Left lobe of liver (tissue), 2 donors: ENCODE measurements at regions not wholly inside any gene's neighbourhood (a gene's known extent, or its start where the extent isn't known, plus 50 kb on each side); places are given as distances from the start of the nearest gene placed in this dataset.
"Not testable (repeated sequence)": the region's sequence is repeated elsewhere in the genome, so short reads cannot be mapped to it uniquely, and the experiment has no call there.

Experiments used
- ATAC-seq: fragments of 200-7000 bp; cut with Tn5 transposase; one replicate; pipeline ENCODE4 v1.9.1; 2020; ENCODE audit warnings: mild to moderate bottlenecking, moderate library complexity
- DNase-seq: peaks from one replicate; pipeline ENCODE4 v3.0.0-alpha.2; 2020; ENCODE audit warnings: low spot score
- donor health status: DM: no; HTN: no; CAD: no; lungs with moderate emphysema.
- donor health status: DM: no; HTN: yes; CAD: no.

DNA sequence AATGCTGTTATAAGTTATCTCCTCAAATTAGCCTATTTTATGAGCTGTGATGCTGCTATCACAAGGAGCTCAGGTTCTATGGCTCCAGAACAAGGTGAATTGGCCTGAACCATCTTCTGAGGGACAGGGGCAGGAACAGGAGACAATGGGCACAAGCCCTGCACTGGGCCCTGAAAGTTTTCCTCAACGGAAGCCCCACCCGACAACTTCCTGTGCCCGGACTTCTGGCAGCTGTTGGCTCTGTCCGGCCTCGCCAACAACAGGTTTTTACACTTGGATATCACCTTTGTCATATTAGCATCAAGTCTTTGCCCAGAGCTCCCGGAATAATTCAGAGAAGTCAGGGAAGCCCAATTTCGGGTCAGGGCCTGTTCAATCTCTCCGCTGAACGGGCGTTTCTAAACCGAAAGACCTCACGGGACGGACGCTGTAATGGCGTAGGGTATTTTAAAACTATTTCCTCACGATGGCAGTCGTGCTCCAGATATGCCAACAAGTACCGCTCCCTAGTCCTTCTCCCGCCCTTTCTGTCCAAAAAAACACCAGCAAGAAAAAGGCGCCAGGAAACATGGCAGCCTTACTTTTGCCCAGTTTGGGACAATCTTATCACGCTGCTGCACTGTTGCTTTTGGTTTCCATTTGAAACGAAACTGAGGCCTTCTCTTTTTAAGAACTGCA lies 201.0 kb upstream of the STK26 start:
- no peak for DNase-seq

DNA sequence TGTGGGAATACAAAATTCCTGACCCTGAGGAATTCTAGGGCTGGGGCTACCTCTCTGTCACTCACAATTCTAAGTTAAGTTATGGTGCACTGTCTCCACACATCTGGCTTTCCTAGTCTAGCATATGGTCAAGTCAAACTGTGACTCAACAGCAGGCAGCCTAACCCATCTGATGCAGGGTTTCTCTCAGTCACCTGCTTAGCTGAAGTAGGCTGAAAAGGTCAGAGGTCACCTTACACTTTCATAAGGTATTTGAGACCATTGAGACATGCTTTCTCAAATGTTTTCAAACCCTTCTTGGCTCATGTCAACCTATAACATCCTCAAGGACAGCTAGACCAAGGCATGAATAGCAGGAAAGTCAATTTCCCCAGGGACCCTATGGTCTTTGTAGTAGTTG lies 196.5 kb upstream of the STK26 start:
- ATAC-seq = no peak
- no peak for DNase-seq

More for the DNA sequence above, 201.0 kb upstream of the STK26 start:
- ATAC-seq = no peak

DNA sequence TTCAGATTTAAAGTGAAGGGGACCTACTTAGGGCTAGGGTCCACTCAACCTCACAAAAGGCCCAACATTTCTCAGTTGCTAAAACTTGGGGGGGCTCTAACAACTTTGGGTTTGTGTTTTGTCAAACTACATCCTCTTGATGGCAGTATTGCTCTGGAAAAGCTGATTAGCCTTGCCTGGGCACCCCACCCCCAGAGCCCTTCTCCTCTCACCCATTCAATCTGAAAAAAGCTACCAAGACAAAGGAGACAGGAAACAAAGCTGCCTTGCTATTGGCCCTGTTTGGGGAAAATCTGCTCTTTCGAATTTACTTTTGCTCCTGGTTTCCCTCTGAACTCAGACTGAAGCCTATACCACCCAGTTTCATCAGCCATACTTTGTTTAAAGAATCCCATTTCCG lies 195.2 kb upstream of the STK26 start:
- ATAC-seq = no peak
- no peak for DNase-seq

DNA sequence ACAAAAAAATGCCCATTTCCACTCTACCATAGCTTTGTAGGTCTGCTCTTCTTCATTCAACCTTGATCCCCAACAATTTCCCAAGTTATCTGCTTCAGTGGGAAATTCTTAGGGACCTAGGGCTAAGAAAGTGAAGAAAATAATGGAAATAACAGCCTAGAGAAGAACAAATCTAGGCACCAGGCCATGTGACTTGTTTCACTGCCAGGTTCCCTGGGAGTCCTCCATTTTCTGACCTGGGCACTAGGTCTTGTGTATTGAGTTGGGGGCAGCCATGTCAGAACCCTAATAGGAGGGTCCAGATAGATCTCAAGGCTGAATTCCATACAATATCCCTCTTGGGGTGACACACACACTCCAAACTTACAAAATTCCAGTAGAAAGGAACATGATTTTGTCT lies 194.6 kb upstream of the STK26 start:
- ATAC-seq (no peak), DNase-seq (no peak)

DNA sequence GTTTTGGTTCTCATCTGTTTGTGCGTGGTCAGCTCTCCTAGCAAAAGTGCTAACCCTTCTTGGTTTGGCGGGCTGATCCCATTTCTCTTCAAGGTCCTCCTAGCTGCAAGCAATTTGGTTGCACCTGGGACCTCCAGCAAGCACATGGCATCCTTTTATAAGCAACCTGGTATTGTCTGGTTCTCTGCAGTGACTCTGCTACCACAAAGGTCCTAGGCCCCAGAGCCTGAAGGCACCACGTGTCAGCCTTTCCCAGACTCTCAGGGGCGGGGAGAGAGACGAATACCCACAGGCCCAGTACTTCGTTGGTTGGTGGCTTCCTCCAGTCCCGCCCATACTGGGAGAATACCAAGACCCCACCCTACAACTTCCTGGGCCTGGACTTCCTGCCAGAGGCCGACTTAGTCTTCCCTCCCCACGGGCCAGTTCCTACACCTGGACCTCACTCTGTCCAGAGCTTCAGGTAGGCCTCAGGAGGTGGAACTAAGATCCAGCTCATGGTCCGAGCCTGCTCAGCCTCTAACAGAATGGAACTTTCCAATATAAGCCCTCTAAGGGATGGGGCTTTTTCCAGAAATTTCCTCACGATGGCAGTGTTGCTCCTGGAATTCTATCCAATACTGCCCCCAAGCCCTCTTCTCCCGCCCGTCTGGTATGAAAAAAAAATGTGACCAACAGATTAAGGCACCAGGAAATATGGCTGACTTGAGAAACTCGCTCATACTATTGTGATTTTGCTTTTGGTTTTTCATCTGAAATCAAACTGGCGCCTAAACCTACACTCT lies 192.5 kb upstream of the STK26 start:
- no peak for DNase-seq

DNA sequence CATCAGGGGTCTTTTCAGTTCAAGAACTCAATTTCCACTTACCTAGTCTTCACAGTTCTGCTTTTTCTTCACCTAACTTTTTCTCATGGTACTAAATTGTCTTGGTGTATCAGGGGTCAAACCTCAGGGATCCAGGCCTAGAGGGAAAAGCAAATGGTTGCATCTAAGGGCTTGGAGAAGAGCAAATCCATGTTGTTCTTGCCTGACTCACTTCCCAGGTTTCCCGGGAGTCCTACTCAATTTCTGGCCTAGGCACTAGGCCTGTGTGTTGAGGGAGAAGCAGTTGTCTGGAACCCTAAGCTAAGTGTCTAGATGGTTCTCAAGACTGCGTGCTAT lies 191.9 kb upstream of the STK26 start:
- ATAC-seq (no peak), DNase-seq (no peak)

More for the DNA sequence above, 192.5 kb upstream of the STK26 start:
- peak; percentile 48 for ATAC-seq

DNA sequence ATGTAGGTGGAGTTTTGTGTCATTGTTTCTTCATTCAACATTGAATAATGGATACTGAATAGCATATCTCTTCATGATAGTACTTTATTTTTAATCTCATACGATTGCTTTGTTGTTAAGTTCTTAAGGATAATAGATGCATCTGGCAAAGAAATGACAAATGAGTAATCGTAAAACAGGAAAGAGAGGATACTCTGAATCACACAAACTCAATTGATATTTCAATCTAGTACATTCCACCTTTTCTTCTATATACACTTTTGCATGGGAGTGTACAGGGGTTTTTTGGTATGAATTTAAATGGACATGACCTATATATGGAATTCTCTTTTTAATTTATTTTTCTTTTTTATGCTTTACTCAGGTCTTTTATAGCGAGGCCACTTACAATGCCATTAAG lies 186.9 kb upstream of the STK26 start:
- no peak for ATAC-seq
- no peak for DNase-seq

DNA sequence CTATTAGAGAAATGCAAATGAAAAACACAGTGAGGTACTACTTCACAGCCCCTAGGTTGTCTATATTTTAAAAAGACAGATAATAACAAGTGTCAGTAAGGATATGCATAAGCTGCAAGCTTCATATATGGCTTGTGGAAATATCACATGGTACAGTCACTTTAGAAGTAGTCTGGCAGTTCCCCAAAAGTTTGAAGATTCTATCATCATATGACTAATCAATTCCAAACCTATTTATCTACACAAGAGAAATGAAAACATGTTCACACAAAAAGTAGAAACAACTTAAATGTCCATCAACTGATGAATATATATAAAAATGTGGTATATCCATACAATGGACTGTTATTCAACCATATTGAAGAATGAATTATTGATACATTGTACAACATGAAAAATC lies 185.8 kb upstream of the STK26 start:
- ATAC-seq = no peak
- DNase-seq = no peak

DNA sequence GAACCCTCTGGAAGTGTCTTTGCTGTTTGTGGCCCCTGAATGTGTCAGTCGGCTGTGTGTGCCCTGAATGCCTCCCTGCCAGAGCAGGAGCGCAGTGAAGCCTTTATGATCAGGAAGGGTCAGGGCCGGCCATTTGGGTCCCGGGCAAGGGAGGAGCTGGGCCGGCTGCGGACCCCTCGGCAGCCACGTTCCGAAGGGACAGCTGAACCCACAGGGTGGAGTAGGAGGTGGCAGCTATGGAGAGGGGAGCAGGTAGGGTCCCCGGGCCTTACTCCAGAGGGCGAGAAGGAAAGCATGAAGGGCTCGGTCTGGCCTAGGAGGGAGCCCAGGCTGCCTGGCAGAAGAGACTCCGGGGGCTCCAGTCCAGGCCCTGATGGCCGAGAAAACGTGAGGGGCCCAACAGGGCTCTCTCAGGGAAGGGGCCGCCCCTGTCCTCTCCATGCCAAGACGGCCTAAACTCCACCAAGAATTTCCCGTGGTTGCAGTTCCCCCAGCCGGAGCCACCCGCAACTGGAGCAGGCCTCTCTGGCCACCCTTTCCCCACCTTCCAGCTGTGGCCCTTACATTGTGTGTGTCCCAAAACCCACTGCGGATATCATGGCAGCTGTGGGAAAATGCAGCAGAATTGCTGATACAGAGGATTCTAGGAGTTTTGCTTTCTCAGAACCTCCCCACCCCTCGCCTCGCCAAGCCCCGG lies 182.2 kb upstream of the STK26 start:
- DNase-seq = no peak
- ATAC-seq = no peak

DNA sequence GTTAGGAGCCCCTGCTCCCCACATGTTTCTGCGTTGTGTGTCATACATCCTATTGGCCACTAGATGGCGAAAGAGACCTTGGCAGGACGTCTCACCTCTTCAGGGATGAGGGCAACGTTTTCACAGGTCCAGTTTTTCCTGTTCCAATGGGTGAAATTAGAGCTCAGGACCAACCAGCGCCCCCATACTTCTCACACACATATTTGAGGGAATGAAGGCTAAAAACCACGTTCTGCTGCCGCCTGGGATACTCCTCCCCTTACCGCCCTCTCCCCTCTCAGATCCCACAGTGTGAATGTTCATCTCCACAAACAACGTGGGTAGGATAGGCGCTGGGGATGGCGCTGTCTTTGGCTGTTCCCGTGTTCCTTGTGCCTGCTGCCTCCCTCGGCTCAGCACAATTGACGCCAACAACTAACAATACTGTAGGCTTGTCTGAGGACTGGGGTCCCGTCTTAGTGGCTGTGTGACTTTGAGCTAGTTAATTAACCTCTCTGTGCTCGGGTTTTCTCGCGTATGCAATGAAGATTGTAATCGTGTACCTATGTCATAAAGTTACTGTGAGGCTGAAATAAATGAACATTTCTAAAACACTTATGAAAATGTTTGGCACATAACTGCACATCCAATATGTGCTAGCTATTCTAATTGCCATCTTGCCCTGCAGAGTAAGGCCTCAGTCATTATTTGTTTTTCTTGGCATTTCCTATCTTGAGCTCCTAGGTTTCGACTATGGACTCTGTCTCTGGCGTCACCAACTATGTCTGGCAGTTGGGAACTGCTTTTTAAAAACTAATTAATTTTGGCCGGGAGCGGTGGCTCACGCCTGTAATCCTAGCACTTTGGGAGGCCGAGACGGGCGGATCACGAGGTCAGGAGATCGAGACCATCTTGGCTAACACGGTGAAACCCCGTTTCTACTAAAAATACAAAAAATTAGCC lies 181.3 kb upstream of the STK26 start:
- peak; percentile 91 for ATAC-seq

DNA sequence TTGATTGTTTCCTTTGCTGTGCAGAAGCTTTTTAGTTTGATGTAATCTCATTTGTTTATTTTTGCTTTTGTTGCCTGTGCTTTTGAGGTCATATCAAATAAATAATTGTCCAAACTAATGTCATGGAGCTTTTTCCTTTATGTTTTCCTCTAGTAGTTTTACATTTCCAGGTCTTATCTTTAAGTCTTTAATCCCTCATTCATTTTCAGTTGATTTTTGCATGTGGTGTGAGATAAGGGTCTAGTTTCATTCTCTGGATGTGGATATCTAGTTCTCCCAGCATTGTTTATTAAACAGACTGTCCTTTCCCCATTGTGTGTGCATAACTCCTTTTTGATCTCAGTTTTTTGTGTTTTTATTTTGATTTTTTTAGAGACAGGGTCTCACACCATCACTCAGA lies 179.1 kb upstream of the STK26 start:
- DNase-seq = no peak
- no peak for ATAC-seq

More for the DNA sequence above, 181.3 kb upstream of the STK26 start:
- no peak for DNase-seq

DNA sequence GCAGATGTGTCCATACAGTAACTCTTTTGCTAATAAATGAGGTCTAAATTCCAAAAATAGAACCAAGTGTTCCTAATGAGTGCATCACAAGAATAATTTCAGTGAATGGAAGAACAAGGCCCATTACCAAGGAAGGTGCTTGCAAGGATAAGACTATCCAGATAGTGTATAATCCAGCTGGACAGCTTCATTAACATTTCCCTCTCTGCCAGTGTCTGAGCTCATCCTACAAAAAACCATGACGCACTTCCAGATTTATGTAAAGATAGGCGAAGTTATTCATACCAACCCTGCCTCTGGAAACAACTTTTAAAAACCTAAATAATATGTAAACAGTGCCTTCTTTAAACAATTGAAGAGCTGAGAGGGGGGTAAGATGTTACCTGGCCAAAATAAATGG lies 177.9 kb upstream of the STK26 start:
- ATAC-seq (no peak), DNase-seq (no peak)

DNA sequence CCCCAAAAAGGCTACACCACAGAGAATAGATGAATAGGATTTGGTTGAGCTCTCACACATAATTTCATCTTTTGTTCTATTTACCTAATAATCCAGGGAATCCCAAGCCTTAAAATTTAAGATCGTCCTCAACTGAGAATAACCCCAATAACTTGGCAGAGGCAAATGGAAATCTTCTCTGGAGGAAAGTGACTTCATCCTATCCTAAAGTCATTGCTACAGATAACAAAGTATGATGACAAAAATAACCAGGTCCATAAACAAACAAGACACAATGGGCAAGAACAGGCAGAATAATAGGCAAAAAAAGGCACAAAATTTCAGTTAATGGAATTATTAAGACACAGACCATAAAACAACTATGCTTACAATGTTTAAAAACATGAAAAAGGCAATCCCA lies 177.3 kb upstream of the STK26 start:
- no peak for ATAC-seq

DNA sequence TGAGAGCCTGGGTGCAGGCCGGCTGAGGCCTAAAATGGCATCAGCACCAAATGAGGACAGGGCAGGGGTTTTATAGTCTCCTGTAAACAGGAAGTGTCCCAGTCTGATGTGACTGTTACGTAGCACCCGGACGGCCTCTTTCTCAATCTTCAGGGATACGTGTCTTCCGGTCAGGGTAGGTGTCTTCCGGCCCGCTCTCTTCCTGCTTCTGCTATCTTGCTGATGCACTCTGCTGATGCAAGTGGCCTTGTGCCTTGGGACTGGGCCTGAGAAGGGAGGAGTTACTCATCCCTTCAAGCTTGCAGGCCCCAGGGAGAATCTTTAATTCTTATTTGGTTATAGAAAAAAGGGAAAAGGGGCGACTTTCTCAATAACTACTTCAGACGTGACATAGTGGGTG lies 172.1 kb upstream of the STK26 start:
- DNase-seq = not testable (repeated sequence)

More for the DNA sequence above, 177.3 kb upstream of the STK26 start:
- no peak for DNase-seq

DNA sequence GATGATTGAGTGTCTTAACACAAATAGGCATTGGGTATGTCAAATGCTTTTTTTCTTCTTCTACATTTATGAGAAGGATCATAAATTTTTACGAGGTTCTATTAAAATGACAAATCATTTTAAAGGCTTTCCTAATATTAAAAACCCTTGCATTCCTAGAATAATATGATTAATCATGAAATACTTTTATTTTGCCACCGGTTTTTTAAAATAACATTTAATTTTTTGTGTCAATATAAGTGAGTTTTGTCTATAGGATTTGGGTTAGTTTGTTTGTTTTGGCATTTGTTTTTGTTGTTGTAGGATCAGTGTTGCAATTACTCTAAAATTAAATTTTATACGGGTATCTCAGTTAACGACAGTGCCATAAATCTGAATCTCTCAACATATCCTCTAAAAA lies 169.7 kb upstream of the STK26 start:
- ATAC-seq (no peak), DNase-seq (no peak)

More for the DNA sequence above, 172.1 kb upstream of the STK26 start:
- ATAC-seq = not testable (repeated sequence)

DNA sequence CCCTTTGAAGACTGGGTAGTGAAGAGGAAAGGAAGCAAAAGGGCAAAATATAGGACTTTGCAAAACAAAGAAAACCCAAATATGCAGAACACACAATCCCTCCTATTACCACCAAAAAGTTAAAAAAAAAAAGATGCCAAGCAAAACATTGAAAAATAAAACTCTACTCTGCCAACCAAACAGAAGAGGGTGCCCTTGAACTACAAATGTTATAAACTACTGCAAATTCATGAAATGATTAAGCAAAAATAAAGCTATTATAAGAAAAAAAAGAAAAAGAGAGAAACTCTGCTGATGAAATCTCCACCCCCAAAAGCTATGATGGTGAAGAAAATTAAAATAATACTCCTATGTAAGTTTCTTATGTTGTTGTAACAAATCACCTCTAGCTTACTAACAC lies 168.5 kb upstream of the STK26 start:
- ATAC-seq (no peak), DNase-seq (no peak)

DNA sequence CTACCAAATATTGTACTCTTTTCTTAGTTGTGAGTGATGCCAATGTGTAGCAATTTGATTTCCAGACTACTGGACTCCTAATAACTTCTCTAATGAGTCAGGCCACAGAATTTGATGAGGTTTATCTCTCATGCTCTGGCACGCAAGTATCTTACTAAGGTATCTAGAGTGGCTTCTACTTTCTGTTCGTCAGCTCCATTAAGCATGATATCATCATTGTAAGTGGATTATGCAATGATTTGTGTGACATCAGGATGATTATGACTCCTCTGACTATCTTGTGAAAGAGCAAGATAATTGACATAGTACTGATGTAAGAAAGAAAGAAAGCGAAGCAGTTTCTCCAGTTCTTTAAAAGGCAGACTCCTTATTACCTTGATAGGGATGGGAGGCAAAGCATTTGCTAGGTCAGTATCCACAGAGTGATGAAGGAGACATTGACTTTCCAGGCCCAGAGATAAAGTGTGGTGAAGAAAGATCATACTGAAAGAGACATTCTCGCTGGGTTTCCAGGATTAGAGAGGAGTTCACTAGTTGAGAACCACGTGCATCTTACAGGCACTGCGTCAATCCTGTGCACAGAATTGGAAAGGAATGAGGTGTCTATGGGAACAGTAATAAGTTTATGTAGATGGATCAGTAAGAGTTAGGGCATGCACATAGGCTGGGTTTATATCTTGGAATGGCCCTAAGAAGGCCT lies 161.9 kb upstream of the STK26 start:
- no peak for DNase-seq
- no peak for ATAC-seq

DNA sequence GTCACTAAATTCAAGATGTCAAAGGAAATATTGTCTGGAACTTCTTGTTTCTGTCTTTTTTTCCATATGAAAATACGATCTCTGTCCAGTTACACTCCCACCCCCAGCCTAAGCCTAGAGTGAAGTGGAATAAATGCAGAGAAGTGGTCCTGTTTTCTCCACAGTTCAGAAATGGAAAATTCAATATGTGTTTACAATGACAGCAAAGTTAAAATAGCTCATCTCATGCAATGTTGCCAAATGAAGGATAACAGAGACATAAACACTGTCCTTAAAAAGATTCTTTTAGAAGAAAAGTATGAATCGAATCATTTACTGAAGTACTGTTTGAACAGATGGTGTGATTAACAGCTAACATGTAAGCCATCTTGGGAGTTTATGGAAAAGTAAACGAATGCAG lies 160.8 kb upstream of the STK26 start:
- ATAC-seq (no peak), DNase-seq (no peak)

DNA sequence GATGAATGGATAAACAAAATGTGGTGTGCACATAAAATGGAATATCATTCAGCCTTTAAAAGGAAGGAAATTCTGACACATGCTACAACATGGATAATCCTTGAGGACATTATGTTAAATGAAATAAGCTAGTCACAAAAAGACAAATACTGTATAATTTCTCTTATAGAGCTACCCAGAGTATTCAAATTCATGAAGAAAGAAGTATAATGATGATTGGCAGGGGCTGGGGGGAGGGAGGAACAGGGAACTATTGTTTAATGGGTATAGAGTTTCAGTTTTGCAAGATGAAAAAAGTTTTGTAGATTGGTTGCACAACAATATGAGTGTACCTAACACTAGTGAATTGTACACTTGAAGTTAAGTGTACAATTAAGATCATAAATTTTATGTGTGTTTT lies 153.9 kb upstream of the STK26 start:
- ATAC-seq (no peak), DNase-seq (no peak)

DNA sequence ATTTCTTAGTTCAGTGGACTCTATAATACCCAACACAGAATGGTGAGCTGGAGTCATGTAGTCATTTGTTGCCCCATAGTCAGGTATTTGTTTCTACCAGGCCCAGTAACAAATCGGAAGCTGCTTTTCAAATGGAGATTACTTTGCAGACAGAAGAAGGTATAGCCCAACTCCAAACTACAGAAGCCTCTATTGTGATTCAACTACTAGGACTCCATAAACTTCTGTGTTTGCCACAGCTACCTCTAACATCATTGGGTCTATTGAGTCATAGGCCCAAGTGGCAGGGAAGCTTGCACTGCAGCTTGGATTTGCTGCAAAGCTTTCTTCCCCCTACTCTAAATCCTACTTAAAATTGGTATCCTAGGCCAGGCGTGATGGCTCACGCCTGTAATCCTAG lies 148.8 kb upstream of the STK26 start:
- DNase-seq (no peak), ATAC-seq (no peak)
